ENCODE measurements at regions not wholly inside any gene's neighbourhood (a gene's known extent, or its start where the extent isn't known, plus 50 kb on each side); places are given as distances from the start of the nearest gene placed in this dataset.
"Not testable (repeated sequence)": the region's sequence is repeated elsewhere in the genome, so short reads cannot be mapped to it uniquely, and the experiment has no call there.

GRCh38 chr15:96052154-96052553 is 278.3 kb upstream of the NR2F2 start:
- no peak for DNase-seq

DNA sequence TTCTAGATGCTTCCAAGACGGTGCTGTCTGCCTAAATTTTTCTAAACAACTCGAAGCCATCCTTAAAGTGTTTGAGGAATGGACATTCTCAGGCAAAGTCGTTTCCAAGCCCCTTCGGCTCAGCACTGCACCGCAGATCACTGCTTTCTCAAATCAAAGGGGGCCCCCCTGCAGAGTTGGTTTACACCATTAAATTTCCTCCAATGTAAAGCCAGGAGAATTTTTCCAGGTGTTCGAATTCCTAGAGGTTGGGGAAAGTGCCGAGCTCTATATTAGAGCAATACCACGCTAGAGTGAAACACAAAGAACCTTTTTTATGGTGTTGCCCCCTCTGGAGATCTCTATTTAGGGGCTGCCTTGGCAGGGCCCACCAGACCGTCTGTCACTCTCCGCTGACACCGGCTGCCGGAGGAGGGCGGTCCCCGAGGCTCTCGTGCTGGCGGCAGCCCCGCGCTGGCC is 277.9 kb upstream of the NR2F2 start:
- no peak for DNase-seq

DNA sequence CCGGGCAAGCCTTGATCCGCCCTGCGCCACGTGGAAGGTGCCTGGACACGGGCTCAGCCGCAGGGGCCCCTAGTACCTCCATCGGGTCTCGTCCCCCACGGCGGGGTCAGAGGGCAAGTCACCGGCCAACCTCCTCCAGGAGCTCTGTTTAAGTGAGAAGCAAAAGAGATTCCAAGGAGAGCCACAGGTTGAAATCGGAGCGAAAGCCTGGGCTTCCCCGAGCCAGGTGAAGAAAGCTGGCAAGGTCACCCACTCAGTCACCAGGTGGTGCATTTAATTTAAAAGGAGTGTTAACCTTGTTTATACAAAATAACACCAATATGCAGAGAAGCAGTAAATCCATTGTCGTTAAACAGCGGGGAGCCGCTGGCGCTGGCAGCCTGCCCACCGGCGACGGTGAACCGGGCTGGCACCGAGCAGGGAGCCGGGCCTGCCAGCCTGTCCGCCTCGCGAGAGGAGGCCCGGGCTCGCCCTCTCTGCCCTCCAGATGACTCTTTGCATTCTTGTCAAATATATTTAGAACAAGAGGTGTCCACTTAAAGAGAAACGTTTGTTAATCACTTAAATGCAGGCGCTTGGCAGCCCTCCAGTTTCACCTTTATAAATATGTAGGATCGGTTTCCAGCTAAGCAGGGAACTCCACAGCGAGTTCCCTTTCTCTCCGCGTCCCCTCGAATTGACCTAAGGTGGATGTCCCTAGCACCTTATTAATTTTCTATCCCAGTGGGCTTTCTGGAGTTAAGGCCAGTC is 277.3 kb upstream of the NR2F2 start:
- DNase-seq = peak; percentile 37

- DNase-seq = no peak
These were observed 276.6 kb upstream of the NR2F2 start for GRCh38 chr15:96053781-96054428.

DNA sequence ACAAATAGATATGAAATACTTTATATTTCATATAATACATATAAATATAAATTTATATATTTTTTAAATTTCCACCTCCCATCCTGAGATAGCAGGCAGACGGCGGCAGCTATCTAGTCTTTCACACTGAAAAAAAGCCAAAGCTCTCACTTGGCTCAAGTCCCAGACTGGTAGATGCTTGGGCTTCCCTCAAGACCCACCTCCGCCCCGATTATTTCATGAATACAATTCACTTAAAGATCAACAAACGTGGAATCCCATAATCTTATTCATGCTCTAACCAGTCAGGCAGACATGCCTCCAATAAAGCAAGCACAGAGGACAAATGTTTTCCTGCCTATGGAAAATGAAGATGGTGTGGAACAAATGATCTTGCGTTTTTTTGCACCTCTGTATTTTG is 275.9 kb upstream of the NR2F2 start:
- DNase-seq = no peak

GRCh38 chr15:96058103-96058851 is 272.2 kb upstream of the NR2F2 start:
- no peak for DNase-seq

GRCh38 chr15:96058852-96059103 is 271.7 kb upstream of the NR2F2 start:
- DNase-seq = not testable (repeated sequence)

DNA sequence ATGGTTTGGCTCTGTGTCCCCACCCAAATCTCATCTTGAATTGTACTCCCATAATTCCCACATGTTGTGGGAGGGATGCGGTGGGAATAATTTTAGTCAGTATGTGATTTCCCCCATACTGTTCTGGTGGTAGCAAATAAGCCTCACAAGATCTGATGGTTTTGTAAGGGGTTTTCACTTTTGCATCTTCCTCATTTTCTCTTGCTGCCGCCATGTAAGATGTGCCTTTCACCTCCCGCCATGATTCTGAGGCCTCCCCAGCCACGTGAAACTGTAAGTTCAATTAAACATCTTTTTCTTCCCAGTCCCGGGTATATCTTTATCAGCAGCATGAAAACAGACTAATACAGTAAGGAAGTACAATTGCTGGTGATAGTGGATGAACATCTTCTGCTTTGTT is 269.9 kb upstream of the NR2F2 start:
- DNase-seq = not testable (repeated sequence)

DNA sequence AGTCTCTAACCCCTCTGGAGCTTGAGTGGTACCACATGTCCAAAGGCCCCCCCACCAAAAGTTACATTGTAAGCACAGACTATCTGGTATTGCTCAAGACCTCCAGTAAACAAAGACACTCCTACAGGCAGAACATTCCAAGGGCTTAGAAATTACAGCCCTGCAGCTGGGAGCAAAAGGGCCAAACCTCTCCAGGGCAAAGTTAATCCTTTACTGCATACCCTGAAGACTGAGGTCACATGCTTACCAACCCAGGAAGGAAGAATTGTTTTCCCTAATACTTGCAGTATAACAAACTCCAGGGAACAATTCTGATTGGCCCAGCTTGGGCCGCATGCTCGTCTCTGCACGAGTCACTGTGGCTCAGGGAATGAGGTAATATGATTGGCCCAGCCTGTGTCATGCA is 266.1 kb upstream of the NR2F2 start:
- DNase-seq = no peak

DNA sequence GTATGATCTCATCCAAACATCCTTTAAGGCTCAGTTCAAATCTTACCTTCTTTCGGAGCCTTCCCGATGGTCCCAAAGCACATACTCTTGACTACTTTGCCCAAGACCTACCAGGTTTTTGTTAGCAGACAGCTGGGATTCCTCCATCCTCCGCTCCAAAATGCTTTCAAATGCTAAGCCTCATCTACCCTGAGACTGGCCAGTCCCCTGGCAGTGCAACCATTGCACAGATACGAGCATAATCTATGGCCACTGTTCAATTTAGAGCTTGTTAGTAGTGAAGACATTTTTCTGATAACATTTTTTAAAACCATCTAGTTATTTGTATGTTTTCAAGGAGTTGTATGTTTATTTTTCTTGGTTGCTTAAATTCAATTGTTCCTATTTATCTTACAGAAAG is 264.4 kb upstream of the NR2F2 start:
- DNase-seq = no peak

DNA sequence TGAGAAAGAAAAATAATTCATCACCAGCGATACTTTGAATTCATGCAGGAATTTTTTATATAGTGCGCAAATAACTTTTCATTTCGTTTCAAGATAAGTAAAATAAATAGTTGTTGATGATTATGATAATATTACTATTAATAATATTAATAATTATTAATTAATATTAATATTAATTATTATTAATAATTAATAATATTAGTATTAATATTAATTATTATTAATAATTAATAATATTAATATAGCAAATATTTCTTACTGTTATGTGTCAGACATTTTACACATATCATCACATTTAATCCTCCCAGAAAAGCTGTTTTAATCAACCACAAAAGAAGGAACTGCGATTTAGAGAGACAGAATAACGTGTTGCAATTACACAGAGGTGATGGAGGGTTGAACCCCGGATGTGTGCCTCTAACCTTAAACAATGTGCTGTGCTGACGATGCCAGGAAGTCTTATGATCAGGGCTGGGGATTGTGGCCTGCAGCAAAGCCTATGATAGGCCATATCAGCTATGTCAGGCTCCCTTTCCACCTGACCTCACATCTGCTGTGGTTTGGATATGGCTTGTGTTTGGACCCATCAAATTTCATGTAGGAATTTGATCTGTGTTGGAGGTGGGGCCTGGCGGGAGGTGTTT is 263.5 kb upstream of the NR2F2 start:
- DNase-seq = no peak

DNA sequence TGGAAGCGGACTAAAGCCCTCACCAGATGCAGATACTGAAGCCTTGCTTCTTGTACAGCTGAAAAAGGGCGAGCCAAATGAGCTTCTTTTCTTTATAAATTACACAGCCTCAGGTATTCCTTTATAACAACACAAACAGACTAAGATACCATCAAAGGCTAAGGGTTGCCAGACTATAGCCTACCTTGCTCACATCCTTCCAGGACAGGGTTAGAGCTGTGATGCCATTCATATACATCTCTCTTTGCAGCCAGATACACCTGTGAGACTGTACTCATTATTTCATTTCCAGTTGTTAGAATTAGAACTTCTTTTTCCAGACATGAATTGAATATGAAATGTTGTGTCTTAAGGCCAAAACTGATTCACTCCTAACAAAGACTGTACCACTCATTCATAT is 262.8 kb upstream of the NR2F2 start:
- DNase-seq = no peak

DNA sequence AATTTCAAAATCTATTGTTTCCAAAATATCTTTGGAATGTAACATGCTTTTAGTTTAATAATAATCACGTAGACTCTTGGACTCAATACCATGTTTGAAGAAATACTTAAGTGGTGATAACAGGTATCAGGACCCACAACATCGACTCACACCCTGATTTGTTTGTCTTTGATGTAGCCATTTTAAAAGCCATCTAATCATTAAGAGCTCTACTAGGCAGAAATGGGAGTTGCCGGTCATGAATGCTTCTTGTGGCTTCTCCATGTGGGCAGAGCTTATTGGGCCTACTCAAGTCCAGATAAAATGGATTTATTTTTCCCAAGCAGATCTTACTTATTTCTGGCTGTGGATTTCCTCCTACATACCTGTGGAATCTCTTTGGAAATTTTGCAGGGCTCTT is 261.6 kb upstream of the NR2F2 start:
- no peak for DNase-seq

DNA sequence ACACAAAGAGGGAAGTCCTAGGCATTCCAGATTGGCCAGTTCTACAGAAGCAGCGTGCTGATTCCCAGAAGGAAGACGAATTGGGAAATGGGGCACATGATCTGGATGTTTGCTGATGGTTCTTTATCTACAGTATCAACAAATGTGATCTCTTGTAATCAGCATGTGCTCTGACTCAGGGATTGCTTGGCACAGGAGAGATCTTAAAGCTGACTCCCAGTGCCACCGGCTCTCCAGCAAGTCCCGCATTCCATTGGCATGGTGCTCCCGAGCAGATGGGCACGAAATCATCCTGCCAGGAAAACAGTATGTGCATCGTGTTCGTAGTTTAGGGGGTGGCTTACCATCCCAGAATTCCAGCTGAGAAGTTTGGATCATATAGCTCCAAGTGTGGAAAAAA is 259.9 kb upstream of the NR2F2 start:
- no peak for DNase-seq

GRCh38 chr15:96072821-96073220 is 257.7 kb upstream of the NR2F2 start:
- no peak for DNase-seq

- no peak for DNase-seq
These were observed 256.6 kb upstream of the NR2F2 start for GRCh38 chr15:96073908-96074307.

DNA sequence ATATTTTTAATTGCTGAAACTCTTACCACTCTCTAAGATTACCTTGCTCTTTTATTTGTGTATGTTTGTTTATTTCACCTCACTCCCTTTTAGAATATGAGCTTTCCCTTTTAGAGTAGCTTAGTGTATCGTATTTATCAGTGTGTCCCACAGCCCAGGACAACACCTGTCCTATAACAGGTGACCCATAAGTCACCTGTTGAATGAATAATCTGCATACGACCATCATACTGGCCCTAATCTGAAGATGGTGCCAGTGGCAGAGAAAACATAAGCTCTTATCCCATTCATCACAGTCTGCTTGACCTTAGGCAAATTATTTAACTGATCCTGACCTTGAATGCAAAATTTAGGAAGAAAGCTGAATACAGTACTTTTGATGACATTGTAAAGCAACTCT is 254.6 kb upstream of the NR2F2 start:
- DNase-seq = no peak

DNA sequence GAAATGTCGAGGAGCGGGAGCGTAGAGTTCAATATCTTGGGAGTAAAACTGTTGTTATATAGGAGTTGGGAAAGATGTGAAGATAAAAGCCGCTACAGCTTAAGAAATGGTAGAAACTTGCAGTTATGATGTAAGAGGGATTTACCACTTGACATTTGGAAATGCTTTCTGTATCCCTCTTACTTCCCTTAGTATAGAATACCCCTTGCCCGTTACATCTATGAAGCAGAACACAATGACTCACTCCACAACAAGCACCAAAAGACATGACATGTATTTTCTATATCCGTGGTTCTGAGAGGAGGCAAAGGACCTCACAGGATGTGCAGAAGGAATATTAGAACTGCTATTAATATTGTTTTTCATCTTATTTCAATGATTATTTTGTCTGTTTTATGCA is 254.2 kb upstream of the NR2F2 start:
- no peak for DNase-seq

DNA sequence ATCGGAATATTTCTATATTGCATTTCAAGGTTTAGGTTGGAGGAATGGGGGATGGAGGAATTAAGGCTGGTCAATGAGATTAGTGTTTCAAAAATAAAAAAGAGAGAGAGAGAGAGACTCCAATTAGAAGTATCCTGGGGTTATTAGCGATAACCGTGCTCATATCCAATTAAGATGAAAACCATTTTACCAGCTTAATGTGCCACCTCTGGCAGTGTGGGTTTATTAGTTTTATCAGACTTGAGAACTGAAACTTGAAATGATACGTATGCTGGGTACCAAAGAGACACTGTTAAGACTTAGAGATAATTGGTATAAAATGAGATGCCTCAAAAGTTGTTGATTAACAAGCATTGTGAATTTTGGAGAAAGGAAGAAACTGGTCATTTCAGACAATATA is 251.5 kb upstream of the NR2F2 start:
- no peak for DNase-seq

GRCh38 chr15:96079882-96080281 is 250.6 kb upstream of the NR2F2 start:
- no peak for DNase-seq

DNA sequence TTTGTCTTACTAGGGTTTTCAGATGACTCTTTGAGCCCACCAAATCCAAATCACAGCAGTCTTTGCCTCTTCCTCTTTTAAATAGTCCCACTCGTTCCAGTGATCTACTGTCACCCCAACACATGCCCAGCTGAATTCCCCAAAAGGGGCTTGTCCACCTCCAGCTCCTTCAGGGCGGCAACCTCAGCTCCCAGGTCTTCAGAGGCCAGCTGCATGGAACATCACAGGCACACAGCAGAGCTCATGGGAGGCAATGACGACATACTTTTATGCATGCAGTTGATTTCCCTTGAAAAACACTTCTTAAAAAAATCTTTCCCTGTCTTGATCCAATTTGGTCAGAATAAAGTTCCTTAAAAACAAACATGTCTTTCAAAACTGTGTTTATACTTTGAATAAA is 244.3 kb upstream of the NR2F2 start:
- DNase-seq = no peak

- no peak for DNase-seq
These were observed 243.2 kb upstream of the NR2F2 start for GRCh38 chr15:96087180-96087884.

DNA sequence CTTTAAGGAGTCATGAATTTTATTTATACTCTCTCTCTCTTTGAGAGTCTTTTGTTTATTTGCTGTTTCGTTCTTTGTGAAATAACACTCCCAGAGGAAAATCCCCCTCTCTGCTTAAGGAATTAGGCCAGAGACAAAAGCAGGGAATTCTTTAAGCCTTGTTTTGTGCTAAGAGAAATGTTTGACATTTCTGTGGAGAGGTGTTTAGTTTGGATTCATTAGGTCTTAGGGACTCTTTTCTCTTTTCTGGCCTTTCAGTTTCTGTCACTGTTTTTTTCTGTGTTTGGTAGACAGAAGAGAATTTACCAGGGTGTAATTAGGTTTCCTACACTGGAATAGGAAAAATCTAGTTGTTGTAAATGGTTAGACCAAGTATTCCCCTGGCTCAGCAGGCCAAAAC is 241.8 kb upstream of the NR2F2 start:
- no peak for DNase-seq
